SU-DHL-6 (cell line): ENCODE measurements at regions not wholly inside any gene's neighbourhood (a gene's known extent, or its start where the extent isn't known, plus 50 kb on each side); places are given as distances from the start of the nearest gene placed in this dataset.

Source experiments
- EZH2phosphoT487 ChIP-seq: fragments of 200-600 bp; sonication (generic), shearing (Covaris generic); conservative IDR thresholded peaks from 2 replicates; pipeline ENCODE4 v1.6.1; 2018; ENCODE audit warnings: mild to moderate bottlenecking, antibody characterized with exemption, low read length, moderate library complexity, mixed read lengths
- TF ChIP-seq, protein P1 (sequence below): fragments of 200-600 bp; sonication (generic); IDR thresholded peaks from one replicate; pipeline ENCODE4 v1.5.1; 2017; ENCODE audit warnings: antibody characterized with exemption, mild to moderate bottlenecking, low read length, moderate library complexity; ENCODE audit not compliant: insufficient read depth, poor library complexity, severe bottlenecking

GRCh38 chr16:82499302-82499701, 127.5 kb upstream of the CDH13 start:
- TF ChIP-seq, protein P1, sequence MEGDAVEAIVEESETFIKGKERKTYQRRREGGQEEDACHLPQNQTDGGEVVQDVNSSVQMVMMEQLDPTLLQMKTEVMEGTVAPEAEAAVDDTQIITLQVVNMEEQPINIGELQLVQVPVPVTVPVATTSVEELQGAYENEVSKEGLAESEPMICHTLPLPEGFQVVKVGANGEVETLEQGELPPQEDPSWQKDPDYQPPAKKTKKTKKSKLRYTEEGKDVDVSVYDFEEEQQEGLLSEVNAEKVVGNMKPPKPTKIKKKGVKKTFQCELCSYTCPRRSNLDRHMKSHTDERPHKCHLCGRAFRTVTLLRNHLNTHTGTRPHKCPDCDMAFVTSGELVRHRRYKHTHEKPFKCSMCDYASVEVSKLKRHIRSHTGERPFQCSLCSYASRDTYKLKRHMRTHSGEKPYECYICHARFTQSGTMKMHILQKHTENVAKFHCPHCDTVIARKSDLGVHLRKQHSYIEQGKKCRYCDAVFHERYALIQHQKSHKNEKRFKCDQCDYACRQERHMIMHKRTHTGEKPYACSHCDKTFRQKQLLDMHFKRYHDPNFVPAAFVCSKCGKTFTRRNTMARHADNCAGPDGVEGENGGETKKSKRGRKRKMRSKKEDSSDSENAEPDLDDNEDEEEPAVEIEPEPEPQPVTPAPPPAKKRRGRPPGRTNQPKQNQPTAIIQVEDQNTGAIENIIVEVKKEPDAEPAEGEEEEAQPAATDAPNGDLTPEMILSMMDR = no peak
- TF ChIP-seq EZH2phosphoT487 = no peak
